AG04450 (cell line): ENCODE measurements at regions not wholly inside any gene's neighbourhood (a gene's known extent, or its start where the extent isn't known, plus 50 kb on each side); places are given as distances from the start of the nearest gene placed in this dataset.

Experiments used
- CTCF ChIA-PET: fragments of 300-600, 350-600 bp; formaldehyde crosslinking; extraction: SDS; loops from one replicate; lab custom pipeline; 2022; ENCODE audit warnings: antibody characterized with exemption, inconsistent platforms; lab: Charles Lee
- POLR2A ChIA-PET: fragments of 350-600 bp; formaldehyde crosslinking; extraction: SDS; loops from one replicate; lab custom pipeline; 2021; ENCODE audit warnings: antibody characterized with exemption, inconsistent platforms; lab: Yijun Ruan, JAX
- DNase-seq: peaks from one replicate; pipeline ENCODE4 v3.0.0-alpha.2; 2011; ENCODE audit warnings: low read depth, low spot score
- H3K27ac ChIP-seq: one replicate; pipeline ENCODE4 v1.5.1; 2012; ENCODE audit warnings: low read depth, low read length, control low read depth
- H3K27me3 ChIP-seq: one replicate; pipeline ENCODE4 v1.6.0; 2012; ENCODE audit warnings: low read length; ENCODE audit not compliant: control insufficient read depth, insufficient read depth
- H3K4me3 ChIP-seq: 2 replicates; pipeline ENCODE4 v1.5.1; 2011; ENCODE audit warnings: mild to moderate bottlenecking, low read depth, low read length, control low read depth
- H3K9me3 ChIP-seq: 2 replicates; pipeline ENCODE4 v1.5.1; 2012; ENCODE audit warnings: low read length; ENCODE audit not compliant: control insufficient read depth, insufficient read depth
- CTCF ChIP-seq: IDR thresholded peaks from 2 replicates; pipeline ENCODE4 v1.5.1; 2011; ENCODE audit warnings: low read depth, low read length, control low read depth, inconsistent platforms

GRCh38 chr18:71707400-71707799 lies 836.7 kb downstream of the CBLN2 start:
- CTCF ChIA-PET: no interaction called here
- POLR2A ChIA-PET: no interaction called here
- no peak for DNase-seq

GRCh38 chr18:71689416-71690160 lies 854.6 kb downstream of the CBLN2 start:
- TF ChIP-seq CTCF: no peak
- no peak overlapping the region for H3K4me3 ChIP-seq
- ChIA-PET POLR2A (no interaction called here), CTCF (no interaction called here)
- no peak overlapping the region for H3K27ac ChIP-seq
- DNase-seq: no peak
- H3K9me3 ChIP-seq: no peaks in the 10 kb centered on the region
- no peaks in the 10 kb centered on the region for H3K27me3 ChIP-seq

More at GRCh38 chr18:71707400-71707799, 836.7 kb downstream of the CBLN2 start:
- Histone ChIP-seq H3K27ac (no peak overlapping the region), H3K27me3 (no peaks in the 10 kb centered on the region), H3K4me3 (no peak overlapping the region), H3K9me3 (no peaks in the 10 kb centered on the region)
- TF ChIP-seq CTCF: no peak

- no peak for TF ChIP-seq CTCF
- Histone ChIP-seq H3K27ac (no peak overlapping the region), H3K27me3 (no peaks in the 10 kb centered on the region), H3K4me3 (no peak overlapping the region), H3K9me3 (peaks cover 5% of the 10 kb centered on the region)
- ChIA-PET CTCF (no interaction called here), POLR2A (no interaction called here)
- DNase-seq: no peak
Observed at GRCh38 chr18:71682591-71682990, 861.6 kb downstream of the CBLN2 start.

GRCh38 chr18:71678144-71678543 lies 866.0 kb downstream of the CBLN2 start:
- Histone ChIP-seq H3K4me3 (no peak overlapping the region), H3K27ac (no peak overlapping the region), H3K27me3 (no peaks in the 10 kb centered on the region), H3K9me3 (peaks cover 17% of the 10 kb centered on the region)
- DNase-seq: no peak
- CTCF ChIA-PET: no interaction called here
- POLR2A ChIA-PET: no interaction called here
- TF ChIP-seq CTCF: no peak

- no peak for TF ChIP-seq CTCF
- DNase-seq: no peak
- Histone ChIP-seq H3K9me3 (peaks cover 12% of the 10 kb centered on the region), H3K4me3 (no peak overlapping the region), H3K27ac (no peak overlapping the region), H3K27me3 (no peaks in the 10 kb centered on the region)
- ChIA-PET CTCF (no interaction called here), POLR2A (no interaction called here)
Observed at GRCh38 chr18:71673954-71674353, 870.2 kb downstream of the CBLN2 start.
